ENCODE measurements at regions not wholly inside any gene's neighbourhood (a gene's known extent, or its start where the extent isn't known, plus 50 kb on each side); places are given as distances from the start of the nearest gene placed in this dataset.

GRCh38 chr9:115359017-115359780, 241.2 kb upstream of the TNC start:
- no peak for TF ChIP-seq CTCF (IDR thresholded peaks at IDR 0.05; ENCODE audit: poor library complexity)
- no peak for TF ChIP-seq EZH2 (IDR thresholded peaks at IDR 0.05; ENCODE audit: borderline replicate concordance)
- no peak for TF ChIP-seq EZH2phosphoT487 (IDR thresholded peaks at IDR 0.05; ENCODE audit: low read depth, severe bottlenecking, unreplicated experiment)
